LNCaP clone FGC (cell line): ENCODE measurements at regions not wholly inside any gene's neighbourhood (a gene's known extent, or its start where the extent isn't known, plus 50 kb on each side); places are given as distances from the start of the nearest gene placed in this dataset.

Experiments
- DNase-seq: peaks from one replicate; pipeline ENCODE4 v3.0.0-alpha.2; 2011; ENCODE audit warnings: low read depth
- H3K4me3 ChIP-seq: 2 replicates; pipeline ENCODE4 v1.5.1; 2011; ENCODE audit warnings: mild to moderate bottlenecking, low read depth, low read length, control low read depth
- TF ChIP-seq, protein P1 (sequence below): IDR thresholded peaks from 2 replicates; pipeline ENCODE4 v1.5.1; 2012; ENCODE audit warnings: mild to moderate bottlenecking; ENCODE audit not compliant: control insufficient read depth, insufficient read depth; ENCODE audit errors: extremely low read depth

GRCh38 chr13:97724450-97724849, 229.0 kb upstream of the IPO5 start:
- H3K4me3 ChIP-seq, result no peak overlapping the region
- TF ChIP-seq, protein P1, sequence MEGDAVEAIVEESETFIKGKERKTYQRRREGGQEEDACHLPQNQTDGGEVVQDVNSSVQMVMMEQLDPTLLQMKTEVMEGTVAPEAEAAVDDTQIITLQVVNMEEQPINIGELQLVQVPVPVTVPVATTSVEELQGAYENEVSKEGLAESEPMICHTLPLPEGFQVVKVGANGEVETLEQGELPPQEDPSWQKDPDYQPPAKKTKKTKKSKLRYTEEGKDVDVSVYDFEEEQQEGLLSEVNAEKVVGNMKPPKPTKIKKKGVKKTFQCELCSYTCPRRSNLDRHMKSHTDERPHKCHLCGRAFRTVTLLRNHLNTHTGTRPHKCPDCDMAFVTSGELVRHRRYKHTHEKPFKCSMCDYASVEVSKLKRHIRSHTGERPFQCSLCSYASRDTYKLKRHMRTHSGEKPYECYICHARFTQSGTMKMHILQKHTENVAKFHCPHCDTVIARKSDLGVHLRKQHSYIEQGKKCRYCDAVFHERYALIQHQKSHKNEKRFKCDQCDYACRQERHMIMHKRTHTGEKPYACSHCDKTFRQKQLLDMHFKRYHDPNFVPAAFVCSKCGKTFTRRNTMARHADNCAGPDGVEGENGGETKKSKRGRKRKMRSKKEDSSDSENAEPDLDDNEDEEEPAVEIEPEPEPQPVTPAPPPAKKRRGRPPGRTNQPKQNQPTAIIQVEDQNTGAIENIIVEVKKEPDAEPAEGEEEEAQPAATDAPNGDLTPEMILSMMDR, result no peak
- no peak for DNase-seq

DNA sequence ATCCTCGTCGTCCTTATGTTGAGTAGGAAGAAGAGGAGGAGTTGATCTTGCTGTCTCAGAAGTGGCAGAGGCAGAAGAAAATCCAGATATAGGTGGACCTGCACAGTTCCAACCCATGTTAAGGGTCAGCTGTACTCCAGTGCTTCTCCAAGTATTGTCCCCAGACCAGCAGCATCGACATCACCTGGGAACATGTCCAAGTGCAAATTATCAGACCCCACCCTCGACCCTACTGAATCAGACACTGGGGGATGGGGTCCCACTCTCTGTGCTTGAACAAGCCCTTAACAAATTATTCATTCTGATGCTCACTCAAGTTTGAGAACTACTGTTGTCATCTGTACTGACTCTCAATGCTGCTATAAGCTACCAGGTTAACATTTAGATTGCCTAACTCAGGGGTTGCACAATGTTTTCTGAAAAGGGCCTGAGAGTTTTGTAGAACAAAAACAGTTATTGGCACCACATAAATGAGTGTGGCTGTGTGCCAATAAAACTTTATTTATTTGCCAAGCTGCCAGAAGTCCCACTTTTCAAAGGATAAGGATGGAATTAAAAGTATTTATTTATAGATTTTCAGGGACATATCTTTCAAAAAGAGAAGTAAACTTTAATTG, 226.7 kb upstream of the IPO5 start:
- no peak overlapping the region for H3K4me3 ChIP-seq
- TF ChIP-seq, protein P1, result no peak
- DNase-seq, result no peak

GRCh38 chr13:97727991-97728390, 225.5 kb upstream of the IPO5 start:
- no peak overlapping the region for H3K4me3 ChIP-seq
- no peak for DNase-seq
- TF ChIP-seq, protein P1, result no peak

- H3K4me3 ChIP-seq, result no peak overlapping the region
- no peak for DNase-seq
- TF ChIP-seq, protein P1, result no peak
Observed at GRCh38 chr13:97736436-97736835, 217.0 kb upstream of the IPO5 start.

GRCh38 chr13:97742084-97742483, 211.4 kb upstream of the IPO5 start:
- TF ChIP-seq, protein P1, result no peak
- no peak for DNase-seq
- no peak overlapping the region for H3K4me3 ChIP-seq

DNA sequence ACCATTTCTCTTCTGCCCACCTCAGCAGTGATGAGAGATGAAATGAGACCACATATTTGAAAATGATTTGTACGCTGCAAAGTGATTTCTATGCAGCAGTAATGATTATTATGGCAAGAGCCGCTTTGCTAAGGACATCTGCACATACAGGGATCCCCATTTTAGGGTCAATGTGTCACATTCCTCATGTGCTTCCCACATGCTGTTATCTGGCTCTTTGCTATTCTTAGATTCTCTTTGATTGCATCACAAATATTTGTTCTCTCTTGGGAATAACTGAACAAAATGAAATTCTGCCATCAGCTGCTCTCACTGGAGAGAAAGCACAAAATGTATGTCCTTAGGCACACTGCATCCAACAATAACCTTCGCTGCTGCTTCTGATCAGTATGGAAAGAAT, 209.5 kb upstream of the IPO5 start:
- TF ChIP-seq, protein P1, result no peak
- no peak for DNase-seq
- no peak overlapping the region for H3K4me3 ChIP-seq

DNA sequence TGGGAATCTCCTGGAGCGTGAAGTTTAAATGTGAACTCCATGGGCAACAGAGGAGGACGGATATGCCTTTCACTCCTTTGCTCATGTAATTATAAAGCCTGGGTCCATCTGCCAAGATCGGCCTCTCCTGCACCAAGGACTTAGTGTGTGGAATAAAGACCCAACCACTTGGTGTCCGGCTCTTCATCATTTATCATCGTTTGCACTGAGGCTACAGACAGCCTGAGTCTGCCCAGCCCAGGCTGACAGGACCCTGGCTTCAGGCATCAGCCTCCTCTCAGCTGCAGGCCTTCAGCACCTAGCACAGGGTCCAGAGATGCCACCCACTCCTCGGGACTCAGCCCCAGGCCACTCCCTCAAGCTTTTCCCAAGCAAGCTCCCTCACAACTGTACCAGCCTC, 206.8 kb upstream of the IPO5 start:
- TF ChIP-seq, protein P1, result no peak
- H3K4me3 ChIP-seq, result no peak overlapping the region

More for the DNA sequence above, 206.8 kb upstream of the IPO5 start:
- DNase-seq, result no peak
